ENCODE measurements at regions not wholly inside any gene's neighbourhood (a gene's known extent, or its start where the extent isn't known, plus 50 kb on each side); places are given as distances from the start of the nearest gene placed in this dataset.

DNA sequence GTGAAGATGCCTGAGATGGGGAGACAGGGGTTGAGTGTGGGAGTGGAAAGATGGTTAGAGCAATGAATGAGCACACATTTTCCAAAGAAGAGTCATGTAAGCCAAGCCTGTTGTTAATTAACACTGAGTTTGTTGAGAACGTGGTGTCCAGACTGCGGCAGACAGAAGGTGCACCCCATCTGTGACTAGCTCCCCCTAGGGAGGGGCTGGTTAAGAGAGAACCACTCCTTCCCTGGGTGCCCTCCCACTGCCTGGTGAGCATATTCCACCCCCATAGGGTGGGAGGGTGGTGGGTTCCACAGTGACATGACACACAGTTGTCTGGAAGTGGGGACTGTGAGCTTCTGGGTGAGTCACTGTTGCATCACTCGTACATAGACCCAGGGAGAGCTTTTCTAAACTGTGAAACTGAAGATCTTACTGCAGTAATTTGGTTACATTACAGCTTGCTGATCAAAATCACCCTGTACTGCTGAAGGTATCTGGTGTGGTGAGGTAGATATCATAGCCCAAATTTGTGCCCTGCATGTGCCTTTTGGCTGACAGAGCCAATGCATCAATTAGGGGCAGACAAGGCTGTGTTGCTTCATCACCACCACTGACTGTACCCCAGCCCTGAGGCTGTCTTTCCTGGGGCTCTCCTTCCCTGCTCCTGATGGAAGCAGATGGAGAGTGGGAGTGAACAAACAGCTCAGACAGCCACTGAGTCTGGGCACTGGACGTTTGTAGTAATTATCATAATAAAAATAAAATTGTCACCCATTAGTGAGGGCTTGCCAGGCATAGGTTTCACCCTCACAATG is 150.9 kb downstream of the EMP1 start (continued):
- TF ChIP-seq EP300 (IDR thresholded peaks at IDR 0.05; ENCODE audit: borderline replicate concordance in 1 of 2, control insufficient read depth in 1 of 2, low read depth in 2 of 2, low read length in 2 of 2), result no peak

DNA sequence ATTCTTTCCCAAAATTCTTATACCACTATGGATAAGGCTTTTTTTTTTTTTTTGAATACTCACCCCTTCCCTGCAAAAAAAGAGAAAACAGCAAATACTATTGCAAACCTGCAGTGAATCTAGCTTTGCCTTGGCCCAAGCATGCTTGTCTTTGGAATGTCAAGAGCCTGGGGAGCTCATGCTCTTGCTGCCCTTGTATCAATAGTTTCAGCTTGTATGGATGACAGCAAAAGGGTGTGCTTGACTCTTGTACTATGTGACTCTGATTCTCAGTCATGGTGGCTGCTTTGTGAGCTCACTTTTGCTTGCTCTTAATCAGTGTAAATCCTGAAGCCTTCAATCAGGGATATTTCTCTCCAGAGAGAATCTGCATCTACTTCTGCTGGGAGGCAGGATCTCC is 149.2 kb downstream of the EMP1 start:
- H4K20me1 ChIP-seq (ENCODE audit: control insufficient read depth, insufficient read depth), result no peaks in the 10 kb centered on the region
- no peak overlapping the region for H3K4me3 ChIP-seq
- ChIA-PET SMC1A (ENCODE audit: uncharacterized antibody, unreplicated experiment) (interaction anchor here (0.7 to 1.1 kb wide), 4 partner anchors 11 to 375 kb away, joined by 3 read pairs; no protein-coding TSS in a partner anchor), CTCF (interaction anchor here (0.6 kb wide), 1 partner anchor 61 kb away, joined by 3 read pairs; no protein-coding TSS in a partner anchor), RAD21 (ENCODE audit: unreplicated experiment) (no interaction called here), POLR2A (interaction anchor here (0.6 kb wide), 1 partner anchor 90 kb away, joined by 3 read pairs; no protein-coding TSS in a partner anchor)
- no TSS peak for BruUV-seq (replicated peaks)
- H3K36me3 ChIP-seq (ENCODE audit: control insufficient read depth in 2 of 2, insufficient read depth in 2 of 2, low read length in 1 of 2), result no peaks in the 10 kb centered on the region
- no peaks in the 10 kb centered on the region for H3K4me1 ChIP-seq (ENCODE audit: control insufficient read depth, insufficient read depth, low read length)
- no peaks in the 10 kb centered on the region for H3K9me3 ChIP-seq (replicated peaks; ENCODE audit: control insufficient read depth, insufficient read depth, low read length)
- no peak overlapping the region for H3K9ac ChIP-seq (ENCODE audit: control insufficient read depth, insufficient read depth, low read length)
- H3K27ac ChIP-seq (ENCODE audit: control insufficient read depth, insufficient read depth), result no peak overlapping the region
- H3K4me2 ChIP-seq (ENCODE audit: control insufficient read depth, insufficient read depth), result no peak overlapping the region
- ATAC-seq (no peak), DNase-seq (ENCODE audit: low read depth, low spot score) (no peak), FAIRE-seq (no peak)
- in situ Hi-C loops (cut with MboI), result no loop called here
- intact Hi-C loops (cut with micrococcal nuclease; ENCODE audit: unreplicated experiment), result no loop called here
- no peaks in the 10 kb centered on the region for H3K79me2 ChIP-seq (ENCODE audit: control insufficient read depth, insufficient read depth, low read length)
- TF ChIP-seq BMI1 (IDR thresholded peaks at IDR 0.05; ENCODE audit: borderline replicate concordance), result no peak
- no peak for TF ChIP-seq NBN (IDR thresholded peaks at IDR 0.05)
- no peak for TF ChIP-seq ZBED1 (IDR thresholded peaks at IDR 0.05; ENCODE audit: borderline replicate concordance)
- TF ChIP-seq SPI1 (IDR thresholded peaks at IDR 0.05; ENCODE audit: borderline replicate concordance, insufficient read depth, low read depth, low read length), result no peak
- TF ChIP-seq BCL11A (IDR thresholded peaks at IDR 0.05; ENCODE audit: low read depth, low read length), result no peak
- no peak for TF ChIP-seq EP300 (IDR thresholded peaks at IDR 0.05; ENCODE audit: borderline replicate concordance in 1 of 2, control insufficient read depth in 1 of 2, low read depth in 2 of 2, low read length in 2 of 2)
- TF ChIP-seq, protein P1, sequence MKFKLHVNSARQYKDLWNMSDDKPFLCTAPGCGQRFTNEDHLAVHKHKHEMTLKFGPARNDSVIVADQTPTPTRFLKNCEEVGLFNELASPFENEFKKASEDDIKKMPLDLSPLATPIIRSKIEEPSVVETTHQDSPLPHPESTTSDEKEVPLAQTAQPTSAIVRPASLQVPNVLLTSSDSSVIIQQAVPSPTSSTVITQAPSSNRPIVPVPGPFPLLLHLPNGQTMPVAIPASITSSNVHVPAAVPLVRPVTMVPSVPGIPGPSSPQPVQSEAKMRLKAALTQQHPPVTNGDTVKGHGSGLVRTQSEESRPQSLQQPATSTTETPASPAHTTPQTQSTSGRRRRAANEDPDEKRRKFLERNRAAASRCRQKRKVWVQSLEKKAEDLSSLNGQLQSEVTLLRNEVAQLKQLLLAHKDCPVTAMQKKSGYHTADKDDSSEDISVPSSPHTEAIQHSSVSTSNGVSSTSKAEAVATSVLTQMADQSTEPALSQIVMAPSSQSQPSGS (IDR thresholded peaks at IDR 0.05; ENCODE audit: low read length), result no peak
- no peak for TF ChIP-seq SMAD1 (IDR thresholded peaks at IDR 0.05; ENCODE audit: low read depth, partially characterized antibody)
- TF ChIP-seq POLR2A (IDR thresholded peaks at IDR 0.05; ENCODE audit: low read depth, low read length), result no peak
- TF ChIP-seq BRCA1 (IDR thresholded peaks at IDR 0.05; ENCODE audit: low read depth, low read length), result no peak
- H3K27me3 ChIP-seq (replicated peaks in 1 of 2; ENCODE audit: control insufficient read depth in 2 of 2, insufficient read depth in 2 of 2, low read length in 1 of 2), result no peaks in the 10 kb centered on the region; a peak in 4 of 4 replicates
- H2AFZ ChIP-seq (ENCODE audit: control insufficient read depth, low read depth, low read length), result no peak overlapping the region

Measured in GM12878 (cell line).